ENCODE measurements at regions not wholly inside any gene's neighbourhood (a gene's known extent, or its start where the extent isn't known, plus 50 kb on each side); places are given as distances from the start of the nearest gene placed in this dataset.

- H2BK120ac ChIP-seq (replicated peaks; ENCODE audit: low read depth, low read length), result no peak overlapping the region
- no peak for DNase-seq (ENCODE audit: low read depth in 1 of 2, low spot score in 2 of 2)
Observed at GRCh38 chr4:29756966-29757365, 963.2 kb upstream of the PCDH7 start.

More at GRCh38 chr4:29756966-29757365, 963.2 kb upstream of the PCDH7 start:
- no peak overlapping the region for H3K9ac ChIP-seq (replicated peaks in 1 of 4; ENCODE audit: extremely low read depth in 1 of 4, low read depth in 3 of 4, low read length in 3 of 4)
- H4K91ac ChIP-seq (replicated peaks; ENCODE audit: insufficient read length, low read length), result no peak overlapping the region
- H2AFZ ChIP-seq (ENCODE audit: low read length), result peak overlapping the region; percentile 96
- H3K27me3 ChIP-seq (replicated peaks in 1 of 4; ENCODE audit: control insufficient read depth in 3 of 4, extremely low read depth in 1 of 4, insufficient read depth in 3 of 4, low read length in 3 of 4), result no peaks in the 10 kb centered on the region
- no peak overlapping the region for H3K23ac ChIP-seq (ENCODE audit: insufficient read length)
- no peak overlapping the region for H3K4me3 ChIP-seq (ENCODE audit: extremely low read depth in 1 of 4, insufficient read depth in 2 of 4, low read depth in 3 of 4, low read length in 4 of 4)
- POLR2A ChIA-PET (ENCODE audit: partially characterized antibody), result no interaction called here
- no peak overlapping the region for H2BK20ac ChIP-seq (ENCODE audit: low read length)
- H2BK15ac ChIP-seq (ENCODE audit: low read length), result no peak overlapping the region
- H2BK5ac ChIP-seq (ENCODE audit: low read depth, low read length), result no peak overlapping the region
- no peaks in the 10 kb centered on the region for H3K79me2 ChIP-seq (ENCODE audit: control insufficient read depth in 1 of 2, insufficient read depth in 2 of 2, low read length in 2 of 2)
- H3K18ac ChIP-seq (ENCODE audit: extremely low read depth, low read length), result no peak overlapping the region
- H3K27ac ChIP-seq (ENCODE audit: low read depth, low read length), result no peak overlapping the region
- no peak overlapping the region for H3K14ac ChIP-seq (ENCODE audit: insufficient read length)
- no peaks in the 10 kb centered on the region for H3K23me2 ChIP-seq (ENCODE audit: low read depth, low read length)
- no peak for TF ChIP-seq SRF (IDR thresholded peaks at IDR 0.05; ENCODE audit: low read depth, low read length)
- peak; percentile 45 to 52; a peak in 3 of 4 replicates for TF ChIP-seq RAD21 (IDR thresholded peaks at IDR 0.05 in 1 of 2, conservative IDR thresholded peaks at IDR 0.05 in 1 of 2; ENCODE audit: low read depth in 2 of 2, low read length in 2 of 2)
- TF ChIP-seq SP1 (IDR thresholded peaks at IDR 0.05; ENCODE audit: low read depth, low read length), result no peak
- TF ChIP-seq SIRT6 (IDR thresholded peaks at IDR 0.05; ENCODE audit: low read length), result no peak
- peak; percentile 69 for TF ChIP-seq YY1 (IDR thresholded peaks at IDR 0.05; ENCODE audit: low read depth, low read length)
- peak in 2 of 3 experiments; percentile 9 to 31; a peak in 2 of 4 replicates for TF ChIP-seq CTCF (IDR thresholded peaks at IDR 0.05; ENCODE audit: control extremely low read depth in 1 of 3, insufficient read depth in 1 of 3, low read depth in 1 of 3, low read length in 3 of 3)
- H2BK12ac ChIP-seq (ENCODE audit: low read depth, low read length), result no peak overlapping the region
- no peaks in the 10 kb centered on the region for H4K20me1 ChIP-seq (replicated peaks in 1 of 2; ENCODE audit: control insufficient read depth in 1 of 2, insufficient read depth in 2 of 2, low read length in 2 of 2)
- H3K4ac ChIP-seq (replicated peaks; ENCODE audit: insufficient read length, low read depth, low read length), result no peak overlapping the region
- CTCF ChIA-PET (ENCODE audit: partially characterized antibody), result interaction anchor here (0.6 to 0.8 kb wide), 2 partner anchors 14 to 290 kb away, joined by 3 read pairs; no protein-coding TSS in a partner anchor
- H3K56ac ChIP-seq (replicated peaks; ENCODE audit: insufficient read length, low read depth, low read length), result no peak overlapping the region
- no peaks in the 10 kb centered on the region for H3K36me3 ChIP-seq (ENCODE audit: control insufficient read depth in 2 of 4, insufficient read depth in 4 of 4, low read length in 3 of 4)
- WGBS, 2 experiments (ENCODE audit: extremely low coverage in 1 of 2, insufficient coverage in 1 of 2, insufficient read length in 1 of 2, insufficient replicate concordance in 2 of 2, low coverage in 1 of 2, low lambda C conversion rate in 2 of 2, missing lambda C conversion rate in 1 of 2), result 68% methylated on average over 3 of the region's 3 CpGs; no CpG with 5 or more reads in 1 of the 2 experiments
- H3K4me2 ChIP-seq (ENCODE audit: insufficient read depth in 1 of 2, low read depth in 2 of 2, low read length in 2 of 2), result no peak overlapping the region
- no peaks in the 10 kb centered on the region for H3K9me3 ChIP-seq (ENCODE audit: insufficient read depth in 2 of 2, low read depth in 1 of 2, low read length in 1 of 2)
- no peak overlapping the region for H4K5ac ChIP-seq (ENCODE audit: insufficient read length, low read depth, low read length)
- H4K8ac ChIP-seq (ENCODE audit: extremely low read depth, insufficient read depth, low read length), result no peak overlapping the region
- FAIRE-seq, result no peak
- H3K79me1 ChIP-seq (ENCODE audit: low read depth, low read length), result no peaks in the 10 kb centered on the region
- no peak overlapping the region for H2AK5ac ChIP-seq (ENCODE audit: low read depth, low read length)
- no peaks in the 10 kb centered on the region for H3K4me1 ChIP-seq (replicated peaks in 1 of 4; ENCODE audit: control insufficient read depth in 3 of 4, insufficient read depth in 4 of 4, low read length in 3 of 4)
